B cell (primary cell): ENCODE measurements at regions not wholly inside any gene's neighbourhood (a gene's known extent, or its start where the extent isn't known, plus 50 kb on each side); places are given as distances from the start of the nearest gene placed in this dataset.

Source experiments
- ATAC-seq: fragments of 200-7000 bp; cut with Tn5 transposase; one replicate; pipeline ENCODE4 v1.10.0; 2021; ENCODE audit warnings: low read depth, mild to moderate bottlenecking, moderate number of reproducible peaks, moderate library complexity
- CTCF ChIA-PET: fragments of 350-600 bp; sonication (Branson Sonifier 250); formaldehyde crosslinking; loops from one replicate; lab custom pipeline; 2021; ENCODE audit warnings: antibody characterized with exemption, inconsistent platforms; lab: Charles Lee
- POLR2A ChIA-PET: fragments of 350-600 bp; sonication (Branson Sonifier 250); formaldehyde crosslinking; loops from one replicate; lab custom pipeline; 2021; ENCODE audit warnings: antibody characterized with exemption; lab: Charles Lee
- DNase-seq: peaks from one replicate; pipeline ENCODE4 v3.0.0; 2013
- H2AFZ ChIP-seq: 2 replicates; pipeline ENCODE4 v1.6.1; 2012; ENCODE audit warnings: mild to moderate bottlenecking, low read depth, low read length; ENCODE audit not compliant: insufficient read depth, poor library complexity, severe bottlenecking
- H3K27ac ChIP-seq, 2 donors: 1 replicate in 1 of 2; 2 replicates in 1 of 2; pipeline ENCODE4 v1.5.1; 2012 to 2013; ENCODE audit warnings: low read length in 2 of 2, mild to moderate bottlenecking in 2 of 2, moderate library complexity in 1 of 2
- H3K27me3 ChIP-seq, 4 experiments: fragments of 200-600 bp in 1 of 4; sonication (generic) in 1 of 4; replicated peaks in 1 of 4; 1 replicate in 2 of 4; 2 replicates in 2 of 4; pipeline versions ENCODE4 v1.6.1 to v1.7.0; 2013 to 2016; ENCODE audit warnings: low read length in 3 of 4, mild to moderate bottlenecking in 2 of 4, mixed read lengths in 1 of 4, moderate library complexity in 1 of 4; ENCODE audit not compliant: insufficient read depth in 4 of 4, control insufficient read depth in 3 of 4; ENCODE audit errors: control extremely low read depth in 1 of 4
- H3K36me3 ChIP-seq, 2 experiments: replicated peaks in 1 of 2; 1 replicate in 1 of 2; 2 replicates in 1 of 2; pipeline versions ENCODE4 v1.6.1 to v1.7.1; 2013; ENCODE audit warnings: low read length in 1 of 2; ENCODE audit not compliant: insufficient read depth in 2 of 2, control insufficient read depth in 1 of 2; ENCODE audit errors: control extremely low read depth in 1 of 2, extremely low read depth in 1 of 2
- H3K4me1 ChIP-seq, 2 donors: fragments of 200-600 bp in 1 of 2; sonication (generic) in 1 of 2; 1 replicate in 1 of 2; 2 replicates in 1 of 2; pipeline versions ENCODE4 v1.5.1 to v1.6.1; 2013 to 2017; ENCODE audit warnings: low read length in 2 of 2; ENCODE audit not compliant: control insufficient read depth in 2 of 2, insufficient read depth in 2 of 2
- H3K4me2 ChIP-seq: replicated peaks from 2 replicates; pipeline ENCODE3; 2012; ENCODE audit warnings: mild to moderate bottlenecking, low read depth, low read length; ENCODE audit not compliant: poor library complexity, severe bottlenecking
- H3K4me3 ChIP-seq, 5 experiments: fragments of 200-600 bp in 1 of 5; sonication (generic) in 1 of 5; 1 replicate in 3 of 5; 2 replicates in 2 of 5; pipeline versions ENCODE4 v1.5.1 to v1.7.0; 2011 to 2016; ENCODE audit warnings: low read length in 4 of 5, mild to moderate bottlenecking in 4 of 5, low read depth in 2 of 5, control low read depth in 1 of 5, moderate library complexity in 1 of 5; ENCODE audit not compliant: insufficient read depth in 1 of 5; ENCODE audit errors: control extremely low read depth in 1 of 5, extremely low read depth in 1 of 5
- H3K79me2 ChIP-seq: fragments of 200-600 bp; sonication (generic); one replicate; pipeline ENCODE4 v1.6.0; 2016; ENCODE audit warnings: low read length; ENCODE audit not compliant: control insufficient read depth, insufficient read depth
- H3K9ac ChIP-seq: fragments of 200-600 bp; sonication (generic); 2 replicates; pipeline ENCODE4 v1.6.1; 2017; ENCODE audit warnings: mild to moderate bottlenecking, low read length, moderate library complexity
- H3K9me3 ChIP-seq, 3 donors: one replicate each; pipeline versions ENCODE4 v1.6.1 to v1.7.1; 2013; ENCODE audit warnings: low read length in 2 of 3; ENCODE audit not compliant: control insufficient read depth in 2 of 3, insufficient read depth in 1 of 3; ENCODE audit errors: control extremely low read depth in 1 of 3
- H4K20me1 ChIP-seq: 2 replicates; pipeline ENCODE4 v1.6.0; 2012; ENCODE audit warnings: mild to moderate bottlenecking, low read length; ENCODE audit not compliant: insufficient read depth, control insufficient read depth, poor library complexity, severe bottlenecking
- H3K27ac Mint-ChIP-seq: one replicate; pipeline ENCODE4 v1.8.0; 2021; ENCODE audit warnings: mixed read lengths
- H3K27me3 Mint-ChIP-seq: one replicate; pipeline ENCODE4 v1.8.0; 2021; ENCODE audit warnings: mixed read lengths
- H3K4me1 Mint-ChIP-seq: one replicate; pipeline ENCODE4 v1.8.0; 2021; ENCODE audit warnings: mixed read lengths
- H3K4me3 Mint-ChIP-seq: one replicate; pipeline ENCODE4 v1.8.0; 2021; ENCODE audit warnings: mixed read lengths
- H3K9me3 Mint-ChIP-seq: one replicate; pipeline ENCODE4 v1.8.0; 2022; ENCODE audit warnings: mixed read lengths; ENCODE audit not compliant: insufficient read depth
- EZH2 ChIP-seq: IDR thresholded peaks from 2 replicates; pipeline ENCODE4 v1.6.1; 2012; ENCODE audit warnings: borderline replicate concordance, low read depth, mild to moderate bottlenecking, moderate library complexity, low read length; ENCODE audit not compliant: insufficient read depth, poor library complexity, severe bottlenecking
- WGBS: methylation state at CpG from one replicate; pipeline ENCODE4 v1.1.5; 2013; ENCODE audit warnings: missing lambda C conversion rate; ENCODE audit not compliant: insufficient coverage; 5-methylcytosine and 5-hydroxymethylcytosine counted together
- intact Hi-C: fragments of 100-400 bp; cut with micrococcal nuclease; formaldehyde crosslinking; loops from one replicate; pipeline ENCODE4 v1.10.0; 2022
- TF ChIP-seq, protein P1 (sequence below): fragments of 200-600 bp; IDR thresholded peaks from one replicate; pipeline ENCODE4 v1.8.0; 2022; ENCODE audit warnings: antibody characterized with exemption, mild to moderate bottlenecking

GRCh38 chr2:103525756-103526155 lies 763.9 kb downstream of the TMEM182 start:
- Histone ChIP-seq H3K79me2 (no peaks in the 10 kb centered on the region), H2AFZ (no peak overlapping the region), H3K36me3 (no peaks in the 10 kb centered on the region), H3K9me3 (peaks cover 0 to 5% (median 0%) of the 10 kb centered on the region in 3 donors), H4K20me1 (no peaks in the 10 kb centered on the region), H3K9ac (no peak overlapping the region), H3K27ac (no peak overlapping the region), H3K4me1 (no peaks in the 10 kb centered on the region), H3K4me2 (no peak overlapping the region), H3K27me3 (no peaks in the 10 kb centered on the region), H3K4me3 (no peak overlapping the region)
- no peaks in the 10 kb centered on the region for H3K4me1 Mint-ChIP-seq
- ATAC-seq (no peak), DNase-seq (no peak)
- TF ChIP-seq, protein P1, sequence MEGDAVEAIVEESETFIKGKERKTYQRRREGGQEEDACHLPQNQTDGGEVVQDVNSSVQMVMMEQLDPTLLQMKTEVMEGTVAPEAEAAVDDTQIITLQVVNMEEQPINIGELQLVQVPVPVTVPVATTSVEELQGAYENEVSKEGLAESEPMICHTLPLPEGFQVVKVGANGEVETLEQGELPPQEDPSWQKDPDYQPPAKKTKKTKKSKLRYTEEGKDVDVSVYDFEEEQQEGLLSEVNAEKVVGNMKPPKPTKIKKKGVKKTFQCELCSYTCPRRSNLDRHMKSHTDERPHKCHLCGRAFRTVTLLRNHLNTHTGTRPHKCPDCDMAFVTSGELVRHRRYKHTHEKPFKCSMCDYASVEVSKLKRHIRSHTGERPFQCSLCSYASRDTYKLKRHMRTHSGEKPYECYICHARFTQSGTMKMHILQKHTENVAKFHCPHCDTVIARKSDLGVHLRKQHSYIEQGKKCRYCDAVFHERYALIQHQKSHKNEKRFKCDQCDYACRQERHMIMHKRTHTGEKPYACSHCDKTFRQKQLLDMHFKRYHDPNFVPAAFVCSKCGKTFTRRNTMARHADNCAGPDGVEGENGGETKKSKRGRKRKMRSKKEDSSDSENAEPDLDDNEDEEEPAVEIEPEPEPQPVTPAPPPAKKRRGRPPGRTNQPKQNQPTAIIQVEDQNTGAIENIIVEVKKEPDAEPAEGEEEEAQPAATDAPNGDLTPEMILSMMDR, result no peak
- no peak for TF ChIP-seq EZH2
- H3K27ac Mint-ChIP-seq, result no peak overlapping the region
- intact Hi-C loops, result no loop called here
- H3K27me3 Mint-ChIP-seq, result no peaks in the 10 kb centered on the region
- WGBS, result no CpG with 5 or more reads among the region's 2 CpGs
- ChIA-PET POLR2A (no interaction called here), CTCF (no interaction called here)
- no peak overlapping the region for H3K4me3 Mint-ChIP-seq
- peaks cover 7% of the 10 kb centered on the region for H3K9me3 Mint-ChIP-seq

DNA sequence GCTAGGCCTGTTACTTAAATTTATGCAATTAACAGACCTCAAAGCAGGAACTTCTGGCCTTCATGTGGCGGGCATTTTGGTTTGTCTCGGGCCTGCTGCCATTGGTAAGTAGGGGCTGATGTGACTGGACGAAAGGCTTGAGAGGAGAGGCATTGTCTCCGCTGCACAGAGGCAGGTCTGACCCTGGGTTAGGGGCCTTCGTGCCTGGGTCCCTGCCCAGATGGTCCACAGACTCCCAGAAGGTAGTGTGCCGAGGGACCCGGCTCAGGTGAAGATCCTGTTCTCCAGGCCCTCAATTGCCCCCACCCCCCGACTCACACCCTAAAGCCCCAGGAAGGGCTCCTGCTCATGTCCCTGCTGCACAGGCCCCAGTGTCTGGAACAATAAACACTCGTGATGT lies 764.9 kb downstream of the TMEM182 start:
- no peak overlapping the region for H3K4me2 ChIP-seq

More for the DNA sequence above, 764.9 kb downstream of the TMEM182 start:
- H3K27me3 Mint-ChIP-seq, result no peaks in the 10 kb centered on the region
- H3K4me1 ChIP-seq, result no peaks in the 10 kb centered on the region
- intact Hi-C loops, result no loop called here
- no peak overlapping the region for H3K27ac ChIP-seq
- no peaks in the 10 kb centered on the region for H3K27me3 ChIP-seq
- ChIA-PET POLR2A (no interaction called here), CTCF (no interaction called here)
- no peak overlapping the region for H3K4me3 ChIP-seq
- H3K27ac Mint-ChIP-seq, result no peak overlapping the region
- no peaks in the 10 kb centered on the region for H3K4me1 Mint-ChIP-seq
- peaks cover 0 to 5% (median 0%) of the 10 kb centered on the region in 3 donors for H3K9me3 ChIP-seq
- ATAC-seq (no peak), DNase-seq (no peak)
- no peak overlapping the region for H3K4me3 Mint-ChIP-seq
- H2AFZ ChIP-seq, result no peak overlapping the region
- H3K9ac ChIP-seq, result no peak overlapping the region
- WGBS, result 85% methylated on average over 8 of the region's 9 CpGs
- H3K9me3 Mint-ChIP-seq, result peaks cover 7% of the 10 kb centered on the region
- H3K79me2 ChIP-seq, result no peaks in the 10 kb centered on the region
- no peaks in the 10 kb centered on the region for H4K20me1 ChIP-seq
- H3K36me3 ChIP-seq, result no peaks in the 10 kb centered on the region
- no peak for TF ChIP-seq EZH2
- TF ChIP-seq, protein P1, result no peak
